Transverse colon (tissue), 4 donors: ENCODE measurements at regions not wholly inside any gene's neighbourhood (a gene's known extent, or its start where the extent isn't known, plus 50 kb on each side); places are given as distances from the start of the nearest gene placed in this dataset.
"Not testable (repeated sequence)": the region's sequence is repeated elsewhere in the genome, so short reads cannot be mapped to it uniquely, and the experiment has no call there.

Source experiments
- DNase-seq: peaks from one replicate; pipeline ENCODE4 v3.0.0-alpha.2; 2019
- H3K27ac ChIP-seq, 4 donors: fragments of 200-600 bp; sonication (generic); 2 replicates each; pipeline ENCODE4 v1.5.1; 2016 to 2018; ENCODE audit warnings: inconsistent platforms in 4 of 4
- H3K27me3 ChIP-seq: fragments of 200-600 bp; sonication (generic); 2 replicates; pipeline ENCODE4 v1.5.1; 2017; ENCODE audit warnings: inconsistent platforms
- H3K36me3 ChIP-seq, 4 donors: fragments of 200-600 bp; sonication (generic); 2 replicates each; pipeline ENCODE4 v1.5.1; 2017 to 2019; ENCODE audit warnings: inconsistent platforms in 4 of 4
- H3K4me1 ChIP-seq, 4 donors: fragments of 200-600 bp; sonication (generic); 2 replicates each; pipeline ENCODE4 v1.5.1; 2017 to 2020; ENCODE audit warnings: inconsistent platforms in 4 of 4
- H3K4me3 ChIP-seq, 4 donors: fragments of 200-600 bp; sonication (generic); 1 replicate in 1 of 4; 2 replicates in 3 of 4; pipeline versions ENCODE4 v1.5.1 to v1.6.1; 2017 to 2019; ENCODE audit warnings: inconsistent platforms in 4 of 4
- H3K9me3 ChIP-seq, 2 donors: fragments of 200-600 bp; sonication (generic); 2 replicates each; pipeline ENCODE4 v1.5.1; 2017 to 2019; ENCODE audit warnings: inconsistent platforms in 2 of 2
- CTCF ChIP-seq, 5 experiments: fragments of 200-600 bp in 3 of 5; fragments of 450-650 bp in 2 of 5; sonication (generic) in 3 of 5; IDR thresholded peaks; 1 replicate in 2 of 5; 2 replicates in 3 of 5; pipeline ENCODE4 v1.5.1; 2016 to 2017; ENCODE audit warnings: antibody characterized with exemption in 5 of 5, inconsistent platforms in 3 of 5, mild to moderate bottlenecking in 2 of 5, moderate library complexity in 1 of 5
- EP300 ChIP-seq: sonication (generic); formaldehyde crosslinking; IDR thresholded peaks from one replicate; pipeline ENCODE4 v1.6.1; 2017; ENCODE audit warnings: antibody characterized with exemption, low read depth
- POLR2A ChIP-seq: fragments of 450-650 bp; IDR thresholded peaks from one replicate; pipeline ENCODE4 v1.6.1; 2016; ENCODE audit warnings: antibody characterized with exemption, mild to moderate bottlenecking, moderate library complexity
- POLR2AphosphoS5 ChIP-seq, 3 donors: sonication (generic); formaldehyde crosslinking; IDR thresholded peaks; one replicate each; pipeline ENCODE4 v1.6.1; 2016; ENCODE audit warnings: antibody characterized with exemption in 3 of 3
- WGBS, 2 donors: methylation state at CpG; one replicate each; pipeline ENCODE4 v1.1.5; 2018; ENCODE audit warnings: low coverage in 1 of 2; 5-methylcytosine and 5-hydroxymethylcytosine counted together
- in situ Hi-C, 4 donors: fragments of 200-750 bp; cut with MboI; loops; one replicate each; pipeline versions ENCODE4 v1.15.0 to v1.15.1; 2017; ENCODE audit warnings: low sequenced_read_pairs in 3 of 4, low pct_ligation_motif_present in 1 of 4, low pct_unique_long_range_greater_than_20kb in 1 of 4
- intact Hi-C: fragments of 100-400 bp; cut with DNase I; formaldehyde crosslinking; loops from one replicate; pipeline ENCODE4 v1.15.1; 2023; ENCODE audit warnings: low total_unique reads

- DNase-seq, result no peak
- intact Hi-C loops (loop anchor here (10.0 kb wide), 1 partner anchor 129 kb away; no protein-coding TSS in a partner anchor), in situ Hi-C loops (no loop called here)
- Histone ChIP-seq H3K27me3 (no peaks in the 10 kb centered on the region), H3K4me3 (no peak overlapping the region), H3K27ac (peak overlapping the region in 3 of 4 donors; percentile 12 to 77 (median 15)), H3K9me3 (no peaks in the 10 kb centered on the region), H3K36me3 (no peaks in the 10 kb centered on the region), H3K4me1 (peaks cover 0 to 6% (median 2%) of the 10 kb centered on the region in 4 donors)
- TF ChIP-seq CTCF (IDR thresholded peaks at IDR 0.05), result no peak
- TF ChIP-seq EP300, result no peak
- no peak for TF ChIP-seq POLR2AphosphoS5 (IDR thresholded peaks at IDR 0.05)
- TF ChIP-seq POLR2A, result no peak
- WGBS, 2 donors, result 78 to 91% methylated on average over 3 to 4 of the region's 4 CpGs
Observed at GRCh38 chr5:36393656-36394428, 92.1 kb upstream of the RANBP3L start.

- peaks cover 0 to 6% (median 2%) of the 10 kb centered on the region in 4 donors for H3K4me1 ChIP-seq
- no peak for DNase-seq
- H3K27ac ChIP-seq, result no peak overlapping the region
- intact Hi-C loops, result loop anchor here (10.0 kb wide), 1 partner anchor 130 kb away; no protein-coding TSS in a partner anchor
- no peaks in the 10 kb centered on the region for H3K27me3 ChIP-seq
- no peaks in the 10 kb centered on the region for H3K9me3 ChIP-seq
- TF ChIP-seq CTCF (IDR thresholded peaks at IDR 0.05) (no peak), EP300 (no peak), POLR2A (no peak), POLR2AphosphoS5 (IDR thresholded peaks at IDR 0.05) (no peak)
- 85 to 100% methylated on average over 4 of the region's 4 CpGs for WGBS, 2 donors
- H3K4me3 ChIP-seq, result no peak overlapping the region
- in situ Hi-C loops, result no loop called here
- no peaks in the 10 kb centered on the region for H3K36me3 ChIP-seq
Observed at GRCh38 chr5:36395260-36395659, 93.6 kb upstream of the RANBP3L start.

GRCh38 chr5:36395947-36396346 is 94.2 kb upstream of the RANBP3L start:
- H3K4me1 ChIP-seq, H3K9me3 ChIP-seq, in situ Hi-C loops, H3K27me3 ChIP-seq, H3K36me3 ChIP-seq, H3K4me3 ChIP-seq, H3K27ac ChIP-seq, DNase-seq: not testable (repeated sequence)
- 25 to 78% methylated on average over 1 to 12 of the region's 12 CpGs for WGBS, 2 donors
- intact Hi-C loops, result loop anchor here (10.0 kb wide), 1 partner anchor 131 kb away; no protein-coding TSS in a partner anchor

GRCh38 chr5:36396640-36397039 is 94.9 kb upstream of the RANBP3L start:
- Histone ChIP-seq H3K4me1 (peaks cover 0 to 6% (median 2%) of the 10 kb centered on the region in 4 donors), H3K27me3 (no peaks in the 10 kb centered on the region), H3K27ac (no peak overlapping the region), H3K36me3 (no peaks in the 10 kb centered on the region), H3K9me3 (no peaks in the 10 kb centered on the region), H3K4me3 (no peak overlapping the region)
- intact Hi-C loops (loop anchor here (10.0 kb wide), 1 partner anchor 132 kb away; no protein-coding TSS in a partner anchor), in situ Hi-C loops (no loop called here)
- WGBS, 2 donors, result 37 to 50% methylated on average over 1 to 3 of the region's 3 CpGs
- DNase-seq, result no peak
- TF ChIP-seq POLR2AphosphoS5 (IDR thresholded peaks at IDR 0.05) (no peak), EP300 (no peak), POLR2A (no peak), CTCF (IDR thresholded peaks at IDR 0.05) (no peak)
